ENCODE measurements at regions not wholly inside any gene's neighbourhood (a gene's known extent, or its start where the extent isn't known, plus 50 kb on each side); places are given as distances from the start of the nearest gene placed in this dataset.

GRCh38 chr3:84023842-84024241 is 934.9 kb upstream of the CADM2 start:
- in situ Hi-C loops (cut with HindIII; ENCODE audit: low pct_ligation_motif_present, low sequenced_read_pairs): no loop called here
- TF ChIP-seq CTCF (IDR thresholded peaks at IDR 0.05; ENCODE audit: low read depth, low read length, missing control alignments): no peak
- Histone ChIP-seq H3K27me3 (replicated peaks) (no peaks in the 10 kb centered on the region), H3K36me3 (replicated peaks) (no peaks in the 10 kb centered on the region), H3K4me3 (ENCODE audit: low read depth, low read length) (no peak overlapping the region), H3K27ac (no peak overlapping the region)
- DNase-seq: no peak

- TF ChIP-seq CTCF (IDR thresholded peaks at IDR 0.05; ENCODE audit: low read depth, low read length, missing control alignments): no peak
- in situ Hi-C loops (cut with HindIII; ENCODE audit: low pct_ligation_motif_present, low sequenced_read_pairs): no loop called here
- no peaks in the 10 kb centered on the region for H3K36me3 ChIP-seq (replicated peaks)
- H3K4me3 ChIP-seq (ENCODE audit: low read depth, low read length): no peak overlapping the region
- no peak overlapping the region for H3K27ac ChIP-seq
- no peak for DNase-seq
- no peaks in the 10 kb centered on the region for H3K27me3 ChIP-seq (replicated peaks)
Observed at GRCh38 chr3:84039099-84039498, 919.7 kb upstream of the CADM2 start.

GRCh38 chr3:84042399-84043106 is 916.2 kb upstream of the CADM2 start:
- Histone ChIP-seq H3K36me3 (replicated peaks) (no peaks in the 10 kb centered on the region), H3K27ac (no peak overlapping the region), H3K4me3 (ENCODE audit: low read depth, low read length) (no peak overlapping the region), H3K27me3 (replicated peaks) (no peaks in the 10 kb centered on the region)
- in situ Hi-C loops (cut with HindIII; ENCODE audit: low pct_ligation_motif_present, low sequenced_read_pairs): no loop called here
- DNase-seq: no peak
- TF ChIP-seq CTCF (IDR thresholded peaks at IDR 0.05; ENCODE audit: low read depth, low read length, missing control alignments): no peak

- H3K36me3 ChIP-seq (replicated peaks): no peaks in the 10 kb centered on the region
- H3K4me3 ChIP-seq (ENCODE audit: low read depth, low read length): no peak overlapping the region
- no peak for DNase-seq
- TF ChIP-seq CTCF (IDR thresholded peaks at IDR 0.05; ENCODE audit: low read depth, low read length, missing control alignments): no peak
- no peak overlapping the region for H3K27ac ChIP-seq
- H3K27me3 ChIP-seq (replicated peaks): no peaks in the 10 kb centered on the region
- in situ Hi-C loops (cut with HindIII; ENCODE audit: low pct_ligation_motif_present, low sequenced_read_pairs): no loop called here
Observed at GRCh38 chr3:84066915-84067314, 891.9 kb upstream of the CADM2 start.

GRCh38 chr3:84073664-84074063 is 885.1 kb upstream of the CADM2 start:
- Histone ChIP-seq H3K4me3 (ENCODE audit: low read depth, low read length) (no peak overlapping the region), H3K27me3 (replicated peaks) (no peaks in the 10 kb centered on the region), H3K27ac (no peak overlapping the region), H3K36me3 (replicated peaks) (no peaks in the 10 kb centered on the region)
- no peak for TF ChIP-seq CTCF (IDR thresholded peaks at IDR 0.05; ENCODE audit: low read depth, low read length, missing control alignments)
- no peak for DNase-seq
- in situ Hi-C loops (cut with HindIII; ENCODE audit: low pct_ligation_motif_present, low sequenced_read_pairs): no loop called here

- no peaks in the 10 kb centered on the region for H3K27me3 ChIP-seq (replicated peaks)
- no peak overlapping the region for H3K27ac ChIP-seq
- no peak overlapping the region for H3K4me3 ChIP-seq (ENCODE audit: low read depth, low read length)
- DNase-seq: no peak
- TF ChIP-seq CTCF (IDR thresholded peaks at IDR 0.05; ENCODE audit: low read depth, low read length, missing control alignments): no peak
- no peaks in the 10 kb centered on the region for H3K36me3 ChIP-seq (replicated peaks)
- in situ Hi-C loops (cut with HindIII; ENCODE audit: low pct_ligation_motif_present, low sequenced_read_pairs): no loop called here
Observed at GRCh38 chr3:84074767-84075166, 884.0 kb upstream of the CADM2 start.

All from brain microvascular endothelial cell (primary cell).